ENCODE measurements at regions not wholly inside any gene's neighbourhood (a gene's known extent, or its start where the extent isn't known, plus 50 kb on each side); places are given as distances from the start of the nearest gene placed in this dataset.

DNA sequence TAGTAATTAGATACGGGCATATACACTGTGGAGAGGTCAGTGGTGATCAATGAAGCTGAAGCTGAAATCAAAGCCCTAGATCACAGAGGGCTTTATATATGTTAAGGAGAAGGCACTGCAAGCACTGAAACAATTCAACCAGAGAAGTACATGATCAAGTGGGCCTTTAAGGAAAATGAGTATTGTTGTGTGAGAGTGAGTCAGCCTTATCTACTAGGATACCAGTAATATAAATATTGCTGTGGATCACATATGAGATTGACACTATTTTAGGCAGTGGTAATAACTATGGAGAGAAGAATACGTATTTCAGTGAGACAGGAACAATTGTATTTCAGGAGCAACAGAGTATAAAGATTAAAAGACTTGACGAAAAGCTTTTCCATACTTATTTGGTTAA, 1172.2 kb upstream of the GJE1 start:
- Histone ChIP-seq H3K9me3 (no peaks in the 10 kb centered on the region), H3K4me1 (no peaks in the 10 kb centered on the region), H3K27ac (no peak overlapping the region), H3K4me3 (no peak overlapping the region), H3K27me3 (no peaks in the 10 kb centered on the region), H3K36me3 (no peaks in the 10 kb centered on the region)
- no peak for DNase-seq
- intact Hi-C loops (cut with DNase I) = no loop called here
- 84 to 88% methylated on average over 3 of the region's 3 CpGs for WGBS, 2 donors
- no peak for TF ChIP-seq POLR2A (IDR thresholded peaks at IDR 0.05)
- TF ChIP-seq, protein P1, sequence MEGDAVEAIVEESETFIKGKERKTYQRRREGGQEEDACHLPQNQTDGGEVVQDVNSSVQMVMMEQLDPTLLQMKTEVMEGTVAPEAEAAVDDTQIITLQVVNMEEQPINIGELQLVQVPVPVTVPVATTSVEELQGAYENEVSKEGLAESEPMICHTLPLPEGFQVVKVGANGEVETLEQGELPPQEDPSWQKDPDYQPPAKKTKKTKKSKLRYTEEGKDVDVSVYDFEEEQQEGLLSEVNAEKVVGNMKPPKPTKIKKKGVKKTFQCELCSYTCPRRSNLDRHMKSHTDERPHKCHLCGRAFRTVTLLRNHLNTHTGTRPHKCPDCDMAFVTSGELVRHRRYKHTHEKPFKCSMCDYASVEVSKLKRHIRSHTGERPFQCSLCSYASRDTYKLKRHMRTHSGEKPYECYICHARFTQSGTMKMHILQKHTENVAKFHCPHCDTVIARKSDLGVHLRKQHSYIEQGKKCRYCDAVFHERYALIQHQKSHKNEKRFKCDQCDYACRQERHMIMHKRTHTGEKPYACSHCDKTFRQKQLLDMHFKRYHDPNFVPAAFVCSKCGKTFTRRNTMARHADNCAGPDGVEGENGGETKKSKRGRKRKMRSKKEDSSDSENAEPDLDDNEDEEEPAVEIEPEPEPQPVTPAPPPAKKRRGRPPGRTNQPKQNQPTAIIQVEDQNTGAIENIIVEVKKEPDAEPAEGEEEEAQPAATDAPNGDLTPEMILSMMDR (IDR thresholded peaks at IDR 0.05) = no peak

DNA sequence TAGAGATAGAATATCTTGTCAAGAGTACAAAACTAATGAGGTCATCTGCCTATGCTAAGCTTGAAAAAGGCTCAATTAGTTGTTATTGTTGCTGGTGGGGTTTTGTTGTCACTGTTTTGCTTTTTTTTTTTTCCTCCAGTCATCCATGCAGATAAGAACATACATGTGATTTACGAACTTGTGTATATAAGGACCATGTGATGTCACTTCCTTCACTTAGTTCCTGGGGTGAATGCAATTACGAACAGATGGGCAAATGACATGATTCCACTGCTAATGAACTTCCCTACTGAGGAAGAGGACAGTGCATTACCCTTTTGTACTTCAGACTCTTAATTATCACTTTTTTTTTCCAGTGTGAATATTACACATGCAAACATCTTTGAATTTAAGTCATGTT, 1175.3 kb upstream of the GJE1 start:
- no peak for TF ChIP-seq POLR2A (IDR thresholded peaks at IDR 0.05)
- TF ChIP-seq, protein P1 (IDR thresholded peaks at IDR 0.05) = no peak
- DNase-seq = no peak
- Histone ChIP-seq H3K4me1 (no peaks in the 10 kb centered on the region), H3K27ac (no peak overlapping the region), H3K4me3 (no peak overlapping the region), H3K9me3 (no peaks in the 10 kb centered on the region), H3K36me3 (no peaks in the 10 kb centered on the region), H3K27me3 (no peaks in the 10 kb centered on the region)
- intact Hi-C loops (cut with DNase I) = no loop called here
- 75 to 86% methylated on average over 2 of the region's 2 CpGs for WGBS, 2 donors

DNA sequence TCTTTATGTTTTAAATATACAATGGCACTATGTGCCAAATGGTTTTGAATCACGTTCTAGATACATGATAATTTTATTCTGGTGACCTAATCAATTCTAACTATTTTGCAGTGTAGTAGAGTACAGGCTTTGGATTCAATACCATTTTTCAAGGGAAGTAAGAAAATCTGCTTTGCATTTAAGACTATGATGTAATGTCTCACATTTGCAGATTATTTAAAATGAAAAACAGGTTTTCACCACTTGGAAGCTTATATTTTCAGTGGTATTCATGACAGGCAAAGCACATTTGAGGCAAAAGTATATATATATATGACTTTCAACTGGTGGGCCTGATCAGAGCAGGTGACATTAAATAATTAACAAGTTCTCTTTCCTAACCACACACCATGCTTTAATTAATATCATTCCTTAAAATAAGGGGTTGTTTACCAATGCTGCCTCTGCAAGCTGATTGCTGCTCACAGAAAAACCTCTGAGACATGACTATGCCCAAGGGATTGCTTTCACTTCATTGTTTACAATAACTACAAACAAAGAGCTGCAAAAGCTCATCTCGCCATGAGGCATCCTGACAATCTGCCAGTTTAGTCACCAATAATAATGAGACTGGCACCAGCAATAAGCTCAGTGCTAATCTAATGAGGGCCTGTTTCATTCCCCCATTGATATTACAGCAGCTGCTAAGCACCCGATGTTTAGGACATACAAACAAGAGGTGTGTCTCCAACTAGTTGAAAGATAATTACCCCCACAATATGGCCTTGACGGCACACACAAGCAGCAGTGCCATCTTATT, 1176.0 kb upstream of the GJE1 start:
- H3K27me3 ChIP-seq = no peaks in the 10 kb centered on the region
- H3K9me3 ChIP-seq = no peaks in the 10 kb centered on the region
- no peak for TF ChIP-seq POLR2A (IDR thresholded peaks at IDR 0.05)
- TF ChIP-seq, protein P1 (IDR thresholded peaks at IDR 0.05) = no peak
- H3K4me3 ChIP-seq = no peak overlapping the region
- 53 to 67% methylated on average over 4 of the region's 4 CpGs for WGBS, 2 donors
- H3K4me1 ChIP-seq = no peaks in the 10 kb centered on the region
- intact Hi-C loops (cut with DNase I) = no loop called here
- H3K27ac ChIP-seq = no peak overlapping the region
- no peaks in the 10 kb centered on the region for H3K36me3 ChIP-seq
- no peak for DNase-seq

DNA sequence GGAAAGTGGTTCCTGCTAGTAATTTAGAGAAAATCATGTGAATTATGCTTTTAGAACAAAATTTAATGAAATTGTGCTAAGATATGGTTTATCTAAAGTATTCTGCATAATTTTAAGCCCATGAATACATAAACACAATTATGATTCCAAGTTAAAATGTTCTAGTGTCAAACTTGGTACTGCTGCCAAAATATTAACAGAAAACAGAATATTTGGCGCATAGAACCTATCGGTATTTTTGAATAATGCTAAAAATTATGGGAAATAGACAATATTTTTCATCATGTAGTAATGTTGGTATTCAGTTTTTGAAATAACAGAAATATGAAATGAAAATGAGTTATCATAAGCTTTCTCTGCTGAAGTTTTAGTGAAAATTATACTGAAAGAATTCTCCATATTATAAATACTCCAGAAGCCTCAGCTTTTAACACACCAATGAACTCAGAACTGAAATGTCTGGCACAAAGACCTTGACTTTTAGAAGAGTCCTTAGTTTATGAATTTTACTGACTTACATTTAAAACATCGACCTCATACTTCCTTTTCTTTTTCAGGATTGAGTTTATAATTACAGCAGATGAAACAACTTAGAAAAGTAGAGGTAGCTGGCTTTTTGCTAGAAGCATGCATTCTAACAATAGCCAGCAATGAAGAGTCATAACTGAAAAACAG, 1192.3 kb upstream of the GJE1 start:
- Histone ChIP-seq H3K36me3 (no peaks in the 10 kb centered on the region), H3K27ac (no peak overlapping the region), H3K27me3 (no peaks in the 10 kb centered on the region), H3K4me1 (no peaks in the 10 kb centered on the region), H3K9me3 (no peaks in the 10 kb centered on the region), H3K4me3 (no peak overlapping the region)
- intact Hi-C loops (cut with DNase I) = no loop called here
- DNase-seq = no peak
- TF ChIP-seq, protein P1 (IDR thresholded peaks at IDR 0.05) = no peak
- no peak for TF ChIP-seq POLR2A (IDR thresholded peaks at IDR 0.05)
- 68 to 75% methylated on average over 3 of the region's 3 CpGs for WGBS, 2 donors

DNA sequence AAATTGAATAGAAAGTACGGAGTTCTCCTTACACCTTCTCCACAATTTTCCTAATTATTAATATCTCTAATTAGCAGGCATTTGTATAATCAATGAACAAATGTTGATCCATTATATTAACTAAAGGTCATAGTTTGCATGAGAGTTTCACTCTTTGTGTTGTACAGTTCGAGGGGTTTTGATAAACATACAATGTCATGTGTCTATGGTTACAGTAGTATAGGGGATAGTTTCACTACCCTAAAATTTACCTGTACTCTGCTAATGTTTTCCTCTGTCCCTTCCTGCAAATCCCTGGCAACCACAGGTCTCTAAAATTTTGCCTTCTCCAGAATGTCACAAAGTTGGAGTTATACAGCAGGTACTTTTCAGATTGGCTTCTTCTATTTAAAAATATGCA, 1199.8 kb upstream of the GJE1 start:
- 71 to 84% methylated on average over 2 of the region's 2 CpGs for WGBS, 2 donors
- DNase-seq = no peak

More for the DNA sequence above, 1199.8 kb upstream of the GJE1 start:
- Histone ChIP-seq H3K27me3 (no peaks in the 10 kb centered on the region), H3K27ac (no peak overlapping the region), H3K4me1 (no peaks in the 10 kb centered on the region), H3K4me3 (no peak overlapping the region), H3K36me3 (no peaks in the 10 kb centered on the region), H3K9me3 (no peaks in the 10 kb centered on the region)
- intact Hi-C loops (cut with DNase I) = no loop called here
- TF ChIP-seq, protein P1 (IDR thresholded peaks at IDR 0.05) = no peak
- TF ChIP-seq POLR2A (IDR thresholded peaks at IDR 0.05) = no peak
